ENCODE measurements at regions not wholly inside any gene's neighbourhood (a gene's known extent, or its start where the extent isn't known, plus 50 kb on each side); places are given as distances from the start of the nearest gene placed in this dataset.
"Not testable (repeated sequence)": the region's sequence is repeated elsewhere in the genome, so short reads cannot be mapped to it uniquely, and the experiment has no call there.

- CTCF ChIA-PET, result interaction anchor here (0.6 kb wide), 2 partner anchors 8 to 102 kb away, joined by 4 to 7 read pairs; no protein-coding TSS in a partner anchor
These were observed 72.5 kb upstream of the CCNY start for GRCh38 chr10:35263827-35264226.

GRCh38 chr10:35264636-35265035, 71.7 kb upstream of the CCNY start:
- DNase-seq (ENCODE audit: low read depth, low spot score); H3K4me3 ChIP-seq (ENCODE audit: low read depth, low read length); H3K27ac ChIP-seq (ENCODE audit: low read depth, low read length); H3K9me3 ChIP-seq (ENCODE audit: control insufficient read depth, insufficient read depth, low read length); CTCF ChIA-PET; H3K27me3 ChIP-seq (ENCODE audit: control insufficient read depth, insufficient read depth, low read length); POLR2A ChIA-PET: not testable (repeated sequence)

More at GRCh38 chr10:35263827-35264226, 72.5 kb upstream of the CCNY start:
- DNase-seq (ENCODE audit: low read depth, low spot score); H3K4me3 ChIP-seq (ENCODE audit: low read depth, low read length); H3K27ac ChIP-seq (ENCODE audit: low read depth, low read length); H3K9me3 ChIP-seq (ENCODE audit: control insufficient read depth, insufficient read depth, low read length); H3K27me3 ChIP-seq (ENCODE audit: control insufficient read depth, insufficient read depth, low read length); POLR2A ChIA-PET: not testable (repeated sequence)

GRCh38 chr10:35265435-35265834, 70.9 kb upstream of the CCNY start:
- TF ChIP-seq CTCF (IDR thresholded peaks at IDR 0.05; ENCODE audit: low read depth, low read length), result no peak
- Histone ChIP-seq H3K27ac (ENCODE audit: low read depth, low read length) (no peak overlapping the region), H3K27me3 (ENCODE audit: control insufficient read depth, insufficient read depth, low read length) (no peaks in the 10 kb centered on the region), H3K4me3 (ENCODE audit: low read depth, low read length) (no peak overlapping the region), H3K9me3 (ENCODE audit: control insufficient read depth, insufficient read depth, low read length) (no peaks in the 10 kb centered on the region)
- DNase-seq (ENCODE audit: low read depth, low spot score), result no peak
- CTCF ChIA-PET, result no interaction called here
- POLR2A ChIA-PET, result interaction anchor here (0.6 kb wide), 1 partner anchor 50 kb away, joined by 3 read pairs; no protein-coding TSS in a partner anchor

GRCh38 chr10:35268323-35268722, 68.0 kb upstream of the CCNY start:
- no peak for DNase-seq (ENCODE audit: low read depth, low spot score)
- POLR2A ChIA-PET, result no interaction called here
- Histone ChIP-seq H3K9me3 (ENCODE audit: control insufficient read depth, insufficient read depth, low read length) (no peaks in the 10 kb centered on the region), H3K4me3 (ENCODE audit: low read depth, low read length) (no peak overlapping the region), H3K27ac (ENCODE audit: low read depth, low read length) (no peak overlapping the region), H3K27me3 (ENCODE audit: control insufficient read depth, insufficient read depth, low read length) (no peaks in the 10 kb centered on the region)
- TF ChIP-seq CTCF (IDR thresholded peaks at IDR 0.05; ENCODE audit: low read depth, low read length), result no peak
- CTCF ChIA-PET, result no interaction called here

GRCh38 chr10:35268791-35269257, 67.5 kb upstream of the CCNY start:
- H3K27ac ChIP-seq (ENCODE audit: low read depth, low read length), result no peak overlapping the region
- no peak for DNase-seq (ENCODE audit: low read depth, low spot score)
- no peaks in the 10 kb centered on the region for H3K9me3 ChIP-seq (ENCODE audit: control insufficient read depth, insufficient read depth, low read length)
- POLR2A ChIA-PET, result no interaction called here
- H3K27me3 ChIP-seq (ENCODE audit: control insufficient read depth, insufficient read depth, low read length), result no peaks in the 10 kb centered on the region
- CTCF ChIA-PET, result no interaction called here
- H3K4me3 ChIP-seq (ENCODE audit: low read depth, low read length), result no peak overlapping the region
- no peak for TF ChIP-seq CTCF (IDR thresholded peaks at IDR 0.05; ENCODE audit: low read depth, low read length)

- Histone ChIP-seq H3K9me3 (ENCODE audit: control insufficient read depth, insufficient read depth, low read length) (peaks cover 4% of the 10 kb centered on the region; the same call in 1 of the 2 replicates), H3K27ac (ENCODE audit: low read depth, low read length) (no peak overlapping the region), H3K27me3 (ENCODE audit: control insufficient read depth, insufficient read depth, low read length) (no peaks in the 10 kb centered on the region), H3K4me3 (ENCODE audit: low read depth, low read length) (no peak overlapping the region)
- DNase-seq (ENCODE audit: low read depth, low spot score), result no peak
- ChIA-PET CTCF (interaction anchor here (0.7 to 1.6 kb wide), 2 partner anchors 74 to 293 kb away, joined by 3 to 6 read pairs; no protein-coding TSS in a partner anchor), POLR2A (no interaction called here)
- no peak for TF ChIP-seq CTCF (IDR thresholded peaks at IDR 0.05; ENCODE audit: low read depth, low read length)
These were observed 66.2 kb upstream of the CCNY start for GRCh38 chr10:35270100-35270499.
